Stomach (tissue), 8 donors: ENCODE measurements at regions not wholly inside any gene's neighbourhood (a gene's known extent, or its start where the extent isn't known, plus 50 kb on each side); places are given as distances from the start of the nearest gene placed in this dataset.
A peak's percentile ranks its signal among the peaks of the same experiment; 100 is the strongest.

ENCODE experiments used
- DNase-seq, 2 donors: peaks; one replicate each; pipeline versions ENCODE4 v3.0.0 to v3.0.0-alpha.2; 2013 to 2019
- H3K27ac ChIP-seq, 5 donors: fragments of 200-600 bp in 4 of 5; sonication (generic) in 4 of 5; one replicate each; pipeline ENCODE4 v1.5.1; 2013 to 2019; ENCODE audit warnings: mild to moderate bottlenecking in 1 of 5, moderate library complexity in 1 of 5
- H3K27me3 ChIP-seq, 3 donors: fragments of 200-600 bp; sonication (generic); one replicate each; pipeline ENCODE4 v1.5.1; 2017 to 2019; ENCODE audit warnings: mixed run types in 1 of 3
- H3K36me3 ChIP-seq, 4 donors: fragments of 200-600 bp; sonication (generic); 1 replicate in 3 of 4; 2 replicates in 1 of 4; pipeline ENCODE4 v1.5.1; 2016 to 2019
- H3K4me1 ChIP-seq, 4 donors: fragments of 200-600 bp; sonication (generic); one replicate each; pipeline ENCODE4 v1.5.1; 2016 to 2019
- H3K4me3 ChIP-seq, 4 donors: fragments of 200-600 bp; sonication (generic) in 3 of 4; one replicate each; pipeline ENCODE4 v1.5.1; 2016 to 2019; ENCODE audit warnings: mild to moderate bottlenecking in 1 of 4
- H3K9me3 ChIP-seq, 4 donors: fragments of 200-600 bp; sonication (generic); one replicate each; pipeline ENCODE4 v1.5.1; 2016 to 2019
- CTCF ChIP-seq, 7 experiments: fragments of 450-650 bp in 4 of 7; fragments of 200-600 bp in 3 of 7; sonication (generic) in 3 of 7; IDR thresholded peaks; one replicate each; pipeline ENCODE4 v1.5.1; 2016 to 2019; ENCODE audit warnings: antibody characterized with exemption in 7 of 7, control low read depth in 2 of 7, mild to moderate bottlenecking in 1 of 7
- EP300 ChIP-seq: sonication (generic); formaldehyde crosslinking; IDR thresholded peaks from one replicate; pipeline ENCODE4 v1.6.1; 2017; ENCODE audit warnings: antibody characterized with exemption
- POLR2A ChIP-seq, 4 donors: fragments of 450-650 bp; IDR thresholded peaks; one replicate each; pipeline ENCODE4 v1.6.1; 2016; ENCODE audit warnings: antibody characterized with exemption in 4 of 4, control low read depth in 2 of 4, mild to moderate bottlenecking in 1 of 4, moderate library complexity in 1 of 4
- POLR2AphosphoS5 ChIP-seq, 3 donors: sonication (generic); formaldehyde crosslinking; IDR thresholded peaks; one replicate each; pipeline ENCODE4 v1.6.1; 2016; ENCODE audit warnings: antibody characterized with exemption in 3 of 3
- WGBS, 5 donors: extraction: QIAGEN DNeasy Blood & Tissue Kit in 3 of 5; methylation state at CpG; one replicate each; pipeline versions ENCODE4 v1.1.5 to v1.1.7; 2013 to 2018; 5-methylcytosine and 5-hydroxymethylcytosine counted together
- intact Hi-C: fragments of 100-400 bp; cut with DNase I; formaldehyde crosslinking; loops from one replicate; pipeline ENCODE4 v1.15.1; 2023; ENCODE audit warnings: low total_unique reads
- donor health status: healthy with polysubstance abuse.
- donor health status: Bipolar disorder and iron deficiency.
- donor health status: healthy.

GRCh38 chr10:65350611-65351010, 1575.2 kb upstream of the LRRTM3 start:
- no peak for TF ChIP-seq EP300
- no peak for TF ChIP-seq CTCF (IDR thresholded peaks at IDR 0.05)
- TF ChIP-seq POLR2A (IDR thresholded peaks at IDR 0.05): no peak
- no peak for TF ChIP-seq POLR2AphosphoS5 (IDR thresholded peaks at IDR 0.05)
- H3K36me3 ChIP-seq: no peaks in the 10 kb centered on the region
- H3K27ac ChIP-seq: no peak overlapping the region
- no peaks in the 10 kb centered on the region for H3K27me3 ChIP-seq
- H3K4me3 ChIP-seq: no peak overlapping the region
- peak in 1 of 2 donors; percentile 35 for DNase-seq
- no peaks in the 10 kb centered on the region for H3K9me3 ChIP-seq
- intact Hi-C loops: no loop called here
- WGBS, 5 donors: 30 to 38% (median 33%) methylated on average over 3 of the region's 3 CpGs
- H3K4me1 ChIP-seq: peaks cover 0 to 8% (median 0%) of the 10 kb centered on the region in 4 donors

GRCh38 chr10:65355141-65355680, 1570.6 kb upstream of the LRRTM3 start:
- H3K27ac ChIP-seq: no peak overlapping the region
- H3K9me3 ChIP-seq: no peaks in the 10 kb centered on the region
- H3K4me1 ChIP-seq: no peaks in the 10 kb centered on the region
- TF ChIP-seq CTCF (IDR thresholded peaks at IDR 0.05) (no peak), POLR2AphosphoS5 (IDR thresholded peaks at IDR 0.05) (no peak), EP300 (no peak), POLR2A (IDR thresholded peaks at IDR 0.05) (no peak)
- DNase-seq: no peak
- no peaks in the 10 kb centered on the region for H3K36me3 ChIP-seq
- no peak overlapping the region for H3K4me3 ChIP-seq
- H3K27me3 ChIP-seq: no peaks in the 10 kb centered on the region
- intact Hi-C loops: no loop called here
- WGBS, 5 donors: 54 to 62% (median 55%) methylated on average over 2 of the region's 2 CpGs

- Histone ChIP-seq H3K36me3 (no peaks in the 10 kb centered on the region), H3K27me3 (no peaks in the 10 kb centered on the region), H3K9me3 (no peaks in the 10 kb centered on the region), H3K4me3 (no peak overlapping the region), H3K27ac (no peak overlapping the region), H3K4me1 (no peaks in the 10 kb centered on the region)
- peak in 1 of 2 donors; percentile 48 for DNase-seq
- no peak for TF ChIP-seq POLR2A (IDR thresholded peaks at IDR 0.05)
- peak in 2 of 7 experiments; percentile 11 to 19 for TF ChIP-seq CTCF (IDR thresholded peaks at IDR 0.05)
- TF ChIP-seq POLR2AphosphoS5 (IDR thresholded peaks at IDR 0.05): no peak
- TF ChIP-seq EP300: no peak
- WGBS, 5 donors: 26 to 71% (median 32%) methylated on average over 1 of the region's 1 CpG
- intact Hi-C loops: no loop called here
Observed at GRCh38 chr10:65358565-65358964, 1567.3 kb upstream of the LRRTM3 start.

- Histone ChIP-seq H3K27me3 (no peaks in the 10 kb centered on the region), H3K27ac (no peak overlapping the region), H3K4me1 (no peaks in the 10 kb centered on the region), H3K4me3 (no peak overlapping the region), H3K9me3 (no peaks in the 10 kb centered on the region), H3K36me3 (no peaks in the 10 kb centered on the region)
- intact Hi-C loops: no loop called here
- DNase-seq: no peak
- TF ChIP-seq POLR2A (IDR thresholded peaks at IDR 0.05) (no peak), EP300 (no peak), POLR2AphosphoS5 (IDR thresholded peaks at IDR 0.05) (no peak), CTCF (IDR thresholded peaks at IDR 0.05) (no peak)
- 84 to 93% (median 88%) methylated on average over 2 of the region's 2 CpGs for whole genome bisulfite sequencing, 5 donors
Observed at GRCh38 chr10:65360497-65360896, 1565.3 kb upstream of the LRRTM3 start.
